Activated CD8-positive, alpha-beta memory T cell treated with anti-CD3 and anti-CD28 coated beads for 1 hour (primary cell): ENCODE measurements at regions not wholly inside any gene's neighbourhood (a gene's known extent, or its start where the extent isn't known, plus 50 kb on each side); places are given as distances from the start of the nearest gene placed in this dataset.
"Not testable (repeated sequence)": the region's sequence is repeated elsewhere in the genome, so short reads cannot be mapped to it uniquely, and the experiment has no call there.

Experiments used
- DNase-seq, 2 donors: peaks; one replicate each; pipeline ENCODE4 v3.0.0-alpha.2; 2020; ENCODE audit warnings: low read depth in 1 of 2; ENCODE audit errors: extremely low read depth in 1 of 2

- DNase-seq = not testable (repeated sequence)
These were observed 109.9 kb upstream of the WIPF3 start for GRCh38 chr7:29696402-29696801.

GRCh38 chr7:29699723-29700122 lies 106.6 kb upstream of the WIPF3 start:
- DNase-seq = not testable (repeated sequence)

- not testable (repeated sequence) for DNase-seq
These were observed 104.8 kb upstream of the WIPF3 start for GRCh38 chr7:29701540-29701939.

- DNase-seq = not testable (repeated sequence)
These were observed 102.5 kb upstream of the WIPF3 start for GRCh38 chr7:29703830-29704229.

- DNase-seq = not testable (repeated sequence)
These were observed 97.3 kb upstream of the WIPF3 start for GRCh38 chr7:29709002-29709401.

GRCh38 chr7:29723127-29723526 lies 83.2 kb upstream of the WIPF3 start:
- not testable (repeated sequence) for DNase-seq

- DNase-seq = no peak
These were observed 82.7 kb upstream of the WIPF3 start for GRCh38 chr7:29723599-29723998.

GRCh38 chr7:29729534-29730165 lies 76.7 kb upstream of the WIPF3 start:
- DNase-seq = not testable (repeated sequence)

- no peak for DNase-seq
These were observed 72.0 kb upstream of the WIPF3 start for GRCh38 chr7:29734246-29734731.

GRCh38 chr7:29747645-29748245 lies 58.6 kb upstream of the WIPF3 start:
- not testable (repeated sequence) for DNase-seq

GRCh38 chr7:29748286-29749099 lies 57.8 kb upstream of the WIPF3 start:
- DNase-seq = no peak

- no peak for DNase-seq
These were observed 56.5 kb upstream of the WIPF3 start for GRCh38 chr7:29749701-29750321.

- DNase-seq = not testable (repeated sequence)
These were observed 55.9 kb upstream of the WIPF3 start for GRCh38 chr7:29750373-29750940.

- DNase-seq = not testable (repeated sequence)
These were observed 55.3 kb upstream of the WIPF3 start for GRCh38 chr7:29751012-29751411.

GRCh38 chr7:29754874-29755490 lies 51.3 kb upstream of the WIPF3 start:
- no peak for DNase-seq
